ENCODE measurements at regions not wholly inside any gene's neighbourhood (a gene's known extent, or its start where the extent isn't known, plus 50 kb on each side); places are given as distances from the start of the nearest gene placed in this dataset.

DNA sequence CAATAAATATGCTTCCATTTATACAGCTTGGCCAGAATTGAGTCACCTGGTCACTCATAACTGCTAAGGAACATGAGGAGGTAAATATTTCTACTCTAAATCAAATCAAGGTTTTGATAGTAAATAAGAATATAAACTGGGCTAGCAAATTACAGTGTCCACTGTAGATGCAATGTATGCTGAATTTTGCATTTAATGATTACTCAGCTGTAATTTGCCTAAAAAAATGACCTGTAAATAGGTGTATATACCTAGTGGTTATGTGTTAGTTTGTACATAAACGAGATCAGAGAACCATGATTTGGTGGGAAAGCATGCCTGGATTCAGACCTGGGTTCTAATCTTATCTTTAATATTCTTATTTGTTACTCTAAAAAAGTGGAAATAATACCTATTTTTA, 76.6 kb upstream of the CNTN1 start:
- DNase-seq = no peak
- TF ChIP-seq POLR2A (IDR thresholded peaks at IDR 0.05; ENCODE audit: low read length) (no peak), GATA1 (IDR thresholded peaks at IDR 0.05; ENCODE audit: low read depth, low read length) (no peak)

DNA sequence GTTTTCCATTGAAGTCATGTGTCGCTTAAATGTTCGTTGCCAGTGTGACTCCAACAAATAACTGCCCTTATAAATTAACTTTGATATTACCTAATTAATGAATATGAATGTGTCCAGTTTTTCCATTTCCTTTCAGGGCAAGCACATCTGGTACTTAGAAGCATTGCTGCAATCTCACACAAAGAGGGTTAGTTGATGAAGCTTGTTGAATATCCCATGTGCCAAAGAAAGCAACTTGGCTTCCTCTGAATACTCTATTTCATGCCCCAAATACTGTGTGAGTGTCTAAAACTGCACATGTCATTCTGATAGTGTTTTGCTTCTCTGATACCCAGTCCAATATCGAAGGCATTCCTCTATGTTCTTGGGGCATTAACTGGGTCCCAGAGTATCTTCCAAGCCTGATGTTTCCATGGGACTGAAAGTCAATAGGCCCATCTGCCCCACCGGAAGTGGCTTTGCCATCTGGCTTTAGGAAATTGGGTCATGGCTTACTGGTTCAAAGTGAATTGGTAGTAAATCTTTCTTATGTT, 75.8 kb upstream of the CNTN1 start:
- TF ChIP-seq GATA1 (IDR thresholded peaks at IDR 0.05; ENCODE audit: low read depth, low read length) (no peak), POLR2A (IDR thresholded peaks at IDR 0.05; ENCODE audit: low read length) (no peak)
- DNase-seq = no peak

DNA sequence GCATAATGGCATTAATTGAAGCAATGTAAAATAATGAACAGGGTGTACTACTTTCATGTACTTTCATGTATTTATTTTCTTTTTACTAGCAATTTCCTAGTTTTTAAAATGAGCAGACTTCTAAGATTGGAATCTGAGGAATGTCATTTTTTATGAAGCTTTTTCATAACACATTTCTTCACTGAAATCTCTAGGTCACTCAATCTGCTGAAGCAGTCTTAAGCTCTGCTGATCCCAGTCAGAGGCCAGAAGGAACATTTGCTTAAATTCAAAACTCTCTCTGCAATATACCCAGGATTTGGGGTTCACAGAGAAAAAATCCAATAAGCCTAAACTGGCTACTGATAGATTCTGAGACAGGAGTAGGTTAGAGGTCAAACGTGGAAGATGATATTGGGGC, 73.6 kb upstream of the CNTN1 start:
- no peak for TF ChIP-seq POLR2A (IDR thresholded peaks at IDR 0.05; ENCODE audit: low read length)
- no peak for TF ChIP-seq GATA1 (IDR thresholded peaks at IDR 0.05; ENCODE audit: low read depth, low read length)
- no peak for DNase-seq

DNA sequence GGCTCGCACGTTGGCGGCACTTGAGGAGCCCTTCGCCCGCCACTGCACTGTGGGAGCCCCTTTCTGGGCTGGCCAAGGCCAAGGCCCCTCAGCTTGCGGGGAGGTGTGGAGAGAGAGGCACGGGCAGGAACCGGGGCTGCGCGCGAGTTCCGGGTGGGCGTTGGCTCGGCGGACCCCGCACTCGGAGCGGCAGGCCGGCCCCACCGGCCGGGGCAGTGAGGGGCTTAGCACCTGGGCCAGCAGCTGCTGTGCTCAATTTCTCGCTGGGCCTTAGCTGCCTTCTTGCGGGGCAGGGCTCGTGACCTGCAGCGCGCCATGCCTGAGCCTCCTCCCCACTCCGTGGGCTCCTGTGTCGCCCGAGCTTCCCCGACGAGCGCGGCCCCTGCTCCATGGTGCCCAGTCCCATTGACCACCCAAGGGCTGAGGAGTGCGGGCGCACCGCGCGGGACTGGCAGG, 71.6 kb upstream of the CNTN1 start:
- DNase-seq = no peak
- TF ChIP-seq POLR2A (IDR thresholded peaks at IDR 0.05; ENCODE audit: low read length) (no peak), GATA1 (IDR thresholded peaks at IDR 0.05; ENCODE audit: low read depth, low read length) (no peak)

DNA sequence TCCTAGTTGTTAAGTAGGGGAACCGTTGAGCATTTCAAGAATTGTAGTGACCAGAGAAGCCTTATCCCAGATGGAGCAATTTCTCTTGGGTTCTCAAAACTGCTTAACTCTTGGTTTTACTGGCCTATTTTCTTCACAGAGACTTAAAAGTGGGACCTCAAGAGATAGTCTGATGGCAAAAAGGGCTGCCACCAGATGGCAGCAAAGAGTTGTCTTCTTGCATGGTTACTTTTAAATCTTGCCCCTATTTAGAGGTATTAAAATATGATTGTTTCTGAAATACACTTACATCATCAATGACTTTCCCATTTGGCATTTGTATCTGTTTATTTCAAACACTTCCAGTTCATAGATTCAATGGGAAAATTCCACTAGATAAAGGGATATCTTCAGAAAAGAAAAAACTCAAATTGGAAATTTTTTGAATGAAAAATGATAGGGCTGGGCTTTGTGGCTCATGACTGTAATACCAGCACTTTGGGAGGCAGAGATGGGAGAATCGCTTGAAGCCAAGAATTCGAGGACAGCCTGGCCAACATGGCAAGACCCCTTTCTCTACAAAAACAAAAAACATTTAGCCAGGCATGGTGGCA, 69.9 kb upstream of the CNTN1 start:
- peak; percentile 27 to 59 for DNase-seq
- no peak for TF ChIP-seq POLR2A (IDR thresholded peaks at IDR 0.05; ENCODE audit: low read length)
- TF ChIP-seq GATA1 (IDR thresholded peaks at IDR 0.05; ENCODE audit: low read depth, low read length) = no peak

DNA sequence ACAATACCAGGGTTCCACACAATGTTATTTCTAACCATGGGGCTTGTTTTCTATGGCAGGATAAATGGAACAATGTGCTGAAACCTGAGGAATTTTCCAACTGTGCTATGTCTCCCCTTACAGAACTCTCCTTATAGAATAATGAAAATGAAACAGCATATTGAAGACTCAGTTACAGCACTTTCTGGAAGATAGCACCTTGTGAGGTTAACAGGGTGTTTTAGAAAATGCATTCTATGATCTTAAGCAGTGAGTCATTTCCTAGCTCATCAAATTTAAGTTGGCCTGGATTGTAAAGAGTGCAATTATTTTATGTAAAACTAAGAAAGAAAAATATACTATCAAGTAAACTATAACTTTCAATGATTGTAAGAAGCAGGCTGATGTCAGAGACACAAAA, 60.1 kb upstream of the CNTN1 start:
- TF ChIP-seq POLR2A (IDR thresholded peaks at IDR 0.05; ENCODE audit: low read length) (no peak), GATA1 (IDR thresholded peaks at IDR 0.05; ENCODE audit: low read depth, low read length) (no peak)
- no peak for DNase-seq

DNA sequence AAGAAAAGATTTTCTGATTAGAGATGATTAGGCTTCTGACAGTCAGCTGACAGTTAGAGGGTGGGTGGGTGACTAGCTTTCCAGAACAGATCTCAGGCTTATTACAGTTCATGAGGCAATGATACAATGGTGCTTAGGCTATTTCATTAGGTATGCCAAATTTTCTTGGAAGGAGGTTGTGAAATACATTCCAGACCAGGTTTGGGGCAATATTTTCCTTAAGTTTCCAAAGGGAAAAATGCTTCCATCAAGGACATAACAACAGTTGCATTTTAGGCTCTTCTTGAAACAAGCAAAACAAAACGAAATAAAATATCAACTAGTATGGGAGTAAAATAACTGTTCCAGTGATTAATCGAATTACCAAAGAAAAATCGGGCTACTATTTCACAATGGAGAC, 59.3 kb upstream of the CNTN1 start:
- DNase-seq = no peak
- TF ChIP-seq POLR2A (IDR thresholded peaks at IDR 0.05; ENCODE audit: low read length) (no peak), GATA1 (IDR thresholded peaks at IDR 0.05; ENCODE audit: low read depth, low read length) (no peak)

DNA sequence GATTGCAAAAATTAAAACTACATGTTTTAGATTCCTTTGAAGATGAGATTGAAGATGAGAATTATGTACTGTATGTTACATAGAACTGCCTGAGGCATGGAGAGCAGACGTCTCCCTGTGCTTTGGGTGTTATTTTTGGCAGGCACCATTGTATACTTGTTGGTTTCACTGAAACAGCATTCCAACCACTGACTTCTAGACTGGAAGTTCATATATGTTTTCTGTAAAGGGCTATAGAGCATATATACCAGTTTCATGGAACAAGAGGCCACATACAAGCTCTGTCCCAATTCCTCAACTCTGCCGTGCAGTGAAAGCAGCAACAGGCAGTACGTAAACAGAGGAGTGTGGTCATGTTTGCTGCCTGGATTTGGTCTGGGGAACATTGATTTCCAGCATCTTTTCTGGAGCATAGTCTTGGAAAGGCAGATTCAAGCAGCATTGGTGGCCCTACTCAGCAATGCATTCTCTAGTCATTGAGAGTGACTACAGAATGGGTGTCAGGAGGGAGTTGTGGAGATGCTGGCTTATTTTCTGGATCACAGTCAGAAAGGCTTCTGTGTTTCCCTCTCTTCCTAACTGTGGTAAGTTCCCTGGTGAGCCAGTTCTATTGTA, 57.6 kb upstream of the CNTN1 start:
- DNase-seq = no peak

DNA sequence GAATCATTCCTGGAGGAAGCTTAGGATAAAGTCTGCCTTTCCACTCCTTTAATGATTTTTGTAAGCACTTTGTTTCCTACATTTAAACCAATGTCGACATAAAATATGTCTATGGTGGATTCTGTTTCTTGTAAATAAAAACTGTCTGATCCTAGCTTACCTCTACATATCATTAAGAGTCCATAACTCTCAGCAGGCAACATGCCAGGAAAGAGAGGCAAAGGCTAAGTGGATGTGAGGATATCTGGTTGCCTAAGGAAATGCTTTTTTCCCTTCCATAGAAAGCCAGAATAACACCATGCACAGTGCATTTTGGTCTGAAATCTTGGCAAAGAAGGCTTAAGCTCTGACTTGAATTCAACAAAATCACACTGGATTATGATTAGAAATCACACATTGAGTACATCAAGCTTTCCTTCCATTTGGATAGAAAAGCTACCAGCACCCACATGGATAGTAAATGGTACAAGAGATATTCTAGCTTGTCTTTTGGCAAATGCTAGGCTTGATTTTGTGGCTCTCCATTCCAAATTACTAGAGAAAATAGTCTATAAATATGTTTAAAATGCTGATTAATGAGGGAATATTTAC, 57.0 kb upstream of the CNTN1 start:
- DNase-seq = no peak
- no peak for TF ChIP-seq POLR2A (IDR thresholded peaks at IDR 0.05; ENCODE audit: low read length)
- no peak for TF ChIP-seq GATA1 (IDR thresholded peaks at IDR 0.05; ENCODE audit: low read depth, low read length)

More for the DNA sequence above, 57.6 kb upstream of the CNTN1 start:
- TF ChIP-seq GATA1 (IDR thresholded peaks at IDR 0.05; ENCODE audit: low read depth, low read length) (no peak), POLR2A (IDR thresholded peaks at IDR 0.05; ENCODE audit: low read length) (no peak)
